ENCODE measurements at regions not wholly inside any gene's neighbourhood (a gene's known extent, or its start where the extent isn't known, plus 50 kb on each side); places are given as distances from the start of the nearest gene placed in this dataset.
A peak's percentile ranks its signal among the peaks of the same experiment; 100 is the strongest.

DNA sequence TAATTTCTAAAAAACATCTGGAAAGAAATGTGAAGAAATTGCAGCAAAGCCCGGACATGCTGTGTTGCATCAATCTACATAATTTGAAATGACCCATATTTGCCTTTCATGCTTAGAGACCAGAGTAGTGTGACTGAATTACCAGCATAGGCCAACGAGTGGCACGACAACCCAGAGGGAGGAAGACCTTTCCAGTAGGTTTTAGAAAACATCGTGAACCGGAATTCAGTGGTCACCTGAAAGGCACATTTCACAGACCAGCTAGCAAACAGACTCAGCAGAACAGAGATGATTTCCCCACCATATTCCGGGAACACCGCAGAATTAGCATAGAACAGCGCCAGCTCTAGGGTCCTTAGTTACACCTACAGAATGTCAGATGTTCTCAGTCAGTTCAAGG, 620.0 kb upstream of the ZNF385D start:
- POLR2A ChIA-PET, result no interaction called here
- TF ChIP-seq ARID4B (CRISPR knock-in tag; IDR thresholded peaks at IDR 0.05; ENCODE audit: borderline replicate concordance) (no peak), CBFB (CRISPR knock-in tag; IDR thresholded peaks at IDR 0.05; ENCODE audit: low read depth) (no peak), GTF2I (CRISPR knock-in tag; conservative IDR thresholded peaks at IDR 0.05) (no peak), ZNF532 (CRISPR knock-in tag; IDR thresholded peaks at IDR 0.05; ENCODE audit: borderline replicate concordance) (no peak), NFE2L1 (CRISPR knock-in tag; IDR thresholded peaks at IDR 0.05) (no peak), RELA (CRISPR knock-in tag; IDR thresholded peaks at IDR 0.05; ENCODE audit: borderline replicate concordance) (no peak), ZNF121 (CRISPR knock-in tag; IDR thresholded peaks at IDR 0.05) (no peak), USF1 (CRISPR knock-in tag; IDR thresholded peaks at IDR 0.05) (no peak), ZBTB43 (CRISPR knock-in tag; IDR thresholded peaks at IDR 0.05) (no peak), ZNF416 (CRISPR knock-in tag; IDR thresholded peaks at IDR 0.05) (no peak), NFATC4 (CRISPR knock-in tag; IDR thresholded peaks at IDR 0.05) (no peak)
- TF ChIP-seq, protein P1, sequence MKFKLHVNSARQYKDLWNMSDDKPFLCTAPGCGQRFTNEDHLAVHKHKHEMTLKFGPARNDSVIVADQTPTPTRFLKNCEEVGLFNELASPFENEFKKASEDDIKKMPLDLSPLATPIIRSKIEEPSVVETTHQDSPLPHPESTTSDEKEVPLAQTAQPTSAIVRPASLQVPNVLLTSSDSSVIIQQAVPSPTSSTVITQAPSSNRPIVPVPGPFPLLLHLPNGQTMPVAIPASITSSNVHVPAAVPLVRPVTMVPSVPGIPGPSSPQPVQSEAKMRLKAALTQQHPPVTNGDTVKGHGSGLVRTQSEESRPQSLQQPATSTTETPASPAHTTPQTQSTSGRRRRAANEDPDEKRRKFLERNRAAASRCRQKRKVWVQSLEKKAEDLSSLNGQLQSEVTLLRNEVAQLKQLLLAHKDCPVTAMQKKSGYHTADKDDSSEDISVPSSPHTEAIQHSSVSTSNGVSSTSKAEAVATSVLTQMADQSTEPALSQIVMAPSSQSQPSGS (CRISPR knock-in tag; IDR thresholded peaks at IDR 0.05; ENCODE audit: borderline replicate concordance, low read depth), result no peak
- TF ChIP-seq, protein P2, sequence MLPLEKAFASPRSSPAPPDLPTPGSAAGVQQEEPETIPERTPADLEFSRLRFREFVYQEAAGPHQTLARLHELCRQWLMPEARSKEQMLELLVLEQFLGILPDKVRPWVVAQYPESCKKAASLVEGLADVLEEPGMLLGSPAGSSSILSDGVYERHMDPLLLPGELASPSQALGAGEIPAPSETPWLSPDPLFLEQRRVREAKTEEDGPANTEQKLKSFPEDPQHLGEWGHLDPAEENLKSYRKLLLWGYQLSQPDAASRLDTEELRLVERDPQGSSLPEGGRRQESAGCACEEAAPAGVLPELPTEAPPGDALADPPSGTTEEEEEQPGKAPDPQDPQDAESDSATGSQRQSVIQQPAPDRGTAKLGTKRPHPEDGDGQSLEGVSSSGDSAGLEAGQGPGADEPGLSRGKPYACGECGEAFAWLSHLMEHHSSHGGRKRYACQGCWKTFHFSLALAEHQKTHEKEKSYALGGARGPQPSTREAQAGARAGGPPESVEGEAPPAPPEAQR (CRISPR knock-in tag; IDR thresholded peaks at IDR 0.05), result no peak

More for the DNA sequence above, 620.0 kb upstream of the ZNF385D start:
- H3K9me3 Mint-ChIP-seq, result peaks cover 3% of the 10 kb centered on the region
- no peak for DNase-seq (ENCODE audit: low spot score)
- ATAC-seq, result no peak
- H3K27me3 Mint-ChIP-seq (ENCODE audit: low read depth), result peaks cover 42% of the 10 kb centered on the region
- H3K36me3 Mint-ChIP-seq, result peaks cover 2% of the 10 kb centered on the region; the same call in 1 of the 2 replicates
- CTCF ChIA-PET, result interaction anchor here (1.2 kb wide), 1 partner anchor 195 kb away, joined by 3 read pairs; no protein-coding TSS in a partner anchor
- no peak overlapping the region for H3K27ac Mint-ChIP-seq
- H3K4me1 Mint-ChIP-seq, result peaks cover 20% of the 10 kb centered on the region
- H3K4me3 Mint-ChIP-seq, result peak overlapping the region; percentile 67

All from WTC11 (cell line).